CD8-positive, alpha-beta memory T cell (primary cell): ENCODE measurements at regions not wholly inside any gene's neighbourhood (a gene's known extent, or its start where the extent isn't known, plus 50 kb on each side); places are given as distances from the start of the nearest gene placed in this dataset.

Source experiments
- CTCF ChIA-PET: fragments of 350-600 bp; sonication (Branson Sonifier 250); formaldehyde crosslinking; loops from one replicate; lab custom pipeline; 2021; ENCODE audit warnings: antibody characterized with exemption; lab: Charles Lee
- POLR2A ChIA-PET: fragments of 350-600 bp; sonication (Branson Sonifier 250); formaldehyde crosslinking; loops from one replicate; lab custom pipeline; 2021; ENCODE audit warnings: antibody characterized with exemption; lab: Charles Lee
- DNase-seq, 5 donors: peaks; one replicate each; pipeline versions ENCODE4 v3.0.0 to v3.0.0-alpha.2; 2020 to 2022; ENCODE audit warnings: mixed read lengths in 1 of 5
- H3K27ac ChIP-seq: one replicate; pipeline ENCODE4 v1.7.0; 2013; ENCODE audit warnings: low read depth, mild to moderate bottlenecking, low read length, moderate library complexity
- H3K27me3 ChIP-seq: 2 replicates; pipeline ENCODE4 v1.7.0; 2013; ENCODE audit warnings: low read length, mild to moderate bottlenecking; ENCODE audit not compliant: insufficient read depth, poor library complexity, severe bottlenecking
- H3K36me3 ChIP-seq: 2 replicates; pipeline ENCODE4 v1.7.0; 2013; ENCODE audit warnings: mild to moderate bottlenecking, low read length, moderate library complexity; ENCODE audit not compliant: insufficient read depth
- H3K4me1 ChIP-seq: 2 replicates; pipeline ENCODE4 v1.7.0; 2013; ENCODE audit warnings: mild to moderate bottlenecking, low read length, moderate library complexity; ENCODE audit not compliant: insufficient read depth
- H3K4me3 ChIP-seq: 2 replicates; pipeline ENCODE4 v1.7.0; 2013; ENCODE audit warnings: mild to moderate bottlenecking, low read length
- H3K9me3 ChIP-seq: 2 replicates; pipeline ENCODE4 v1.7.0; 2013; ENCODE audit warnings: mild to moderate bottlenecking, low read length
- H3K27ac Mint-ChIP-seq, 8 donors: one replicate each; pipeline ENCODE4 v1.8.0; 2020 to 2021; ENCODE audit warnings: mixed read lengths in 8 of 8, mild to moderate bottlenecking in 6 of 8, inconsistent platforms in 3 of 8, moderate library complexity in 3 of 8
- H3K27me3 Mint-ChIP-seq, 2 donors: one replicate each; pipeline ENCODE4 v1.8.0; 2020 to 2021; ENCODE audit warnings: mixed read lengths in 2 of 2, mild to moderate bottlenecking in 1 of 2, moderate library complexity in 1 of 2
- H3K36me3 Mint-ChIP-seq, 3 donors: one replicate each; pipeline ENCODE4 v1.8.0; 2020 to 2021; ENCODE audit warnings: mixed read lengths in 3 of 3, inconsistent platforms in 1 of 3, mild to moderate bottlenecking in 1 of 3
- H3K4me1 Mint-ChIP-seq, 3 donors: one replicate each; pipeline ENCODE4 v1.8.0; 2020 to 2021; ENCODE audit warnings: mixed read lengths in 3 of 3, inconsistent platforms in 1 of 3, mild to moderate bottlenecking in 1 of 3
- H3K4me3 Mint-ChIP-seq, 7 donors: one replicate each; pipeline ENCODE4 v1.8.0; 2020 to 2021; ENCODE audit warnings: mixed read lengths in 7 of 7, mild to moderate bottlenecking in 6 of 7, moderate library complexity in 4 of 7, inconsistent platforms in 2 of 7
- H3K9me3 Mint-ChIP-seq, 5 donors: one replicate each; pipeline ENCODE4 v1.8.0; 2020 to 2022; ENCODE audit warnings: mixed read lengths in 5 of 5, mild to moderate bottlenecking in 3 of 5, moderate library complexity in 2 of 5, inconsistent platforms in 1 of 5

DNA sequence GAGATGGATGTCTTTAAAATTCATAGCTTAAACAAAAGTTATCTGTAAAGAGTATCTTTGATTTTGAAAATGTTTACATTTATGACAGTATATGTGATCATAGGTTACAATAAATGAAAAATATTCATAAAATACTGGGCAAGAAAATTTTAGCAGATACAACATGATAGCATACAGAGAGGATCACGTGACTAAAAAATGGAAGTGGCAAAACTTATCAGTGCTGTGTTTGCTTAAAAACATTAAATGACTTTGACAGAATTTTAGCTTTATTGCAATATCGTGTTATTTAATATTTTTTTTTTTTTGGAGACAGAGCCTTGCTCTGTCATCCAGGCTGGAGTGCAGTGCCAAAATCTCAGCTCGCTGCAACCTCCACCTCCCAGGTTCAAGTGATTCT lies 2294.1 kb downstream of the NCAM2 start:
- no peak overlapping the region for H3K4me3 Mint-ChIP-seq
- Histone ChIP-seq H3K4me3 (no peak overlapping the region), H3K9me3 (no peaks in the 10 kb centered on the region), H3K27ac (no peak overlapping the region), H3K4me1 (no peaks in the 10 kb centered on the region), H3K27me3 (no peaks in the 10 kb centered on the region), H3K36me3 (no peaks in the 10 kb centered on the region)
- no peak overlapping the region for H3K27ac Mint-ChIP-seq
- CTCF ChIA-PET: no interaction called here
- H3K9me3 Mint-ChIP-seq: peaks cover 2 to 19% (median 8%) of the 10 kb centered on the region in 5 donors
- no peak for DNase-seq
- H3K4me1 Mint-ChIP-seq: no peaks in the 10 kb centered on the region
- H3K27me3 Mint-ChIP-seq: no peaks in the 10 kb centered on the region
- POLR2A ChIA-PET: no interaction called here
- no peaks in the 10 kb centered on the region for H3K36me3 Mint-ChIP-seq

DNA sequence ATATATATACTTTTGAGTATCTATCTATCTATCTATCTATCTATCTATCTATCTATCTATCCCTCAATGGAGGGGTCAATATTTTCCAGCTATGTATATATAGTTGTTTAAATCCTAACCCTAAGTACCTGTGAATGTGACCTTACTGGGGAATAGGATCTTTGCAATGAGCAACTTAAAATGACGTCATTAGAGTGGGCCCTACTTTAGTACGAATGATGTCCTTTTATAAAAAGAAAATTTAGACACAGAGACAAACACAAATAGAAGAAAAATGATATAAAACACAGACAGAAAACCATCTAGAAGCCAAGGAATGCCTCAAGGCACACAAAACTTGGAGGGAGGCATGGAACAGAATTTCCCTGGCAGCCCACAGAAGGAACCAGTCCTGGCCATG lies 2283.7 kb downstream of the NCAM2 start:
- Histone ChIP-seq H3K4me3 (no peak overlapping the region), H3K4me1 (no peaks in the 10 kb centered on the region), H3K36me3 (no peaks in the 10 kb centered on the region), H3K27ac (no peak overlapping the region), H3K9me3 (no peaks in the 10 kb centered on the region), H3K27me3 (no peaks in the 10 kb centered on the region)
- DNase-seq: no peak
- ChIA-PET CTCF (no interaction called here), POLR2A (no interaction called here)
- peaks cover 0 to 1% of the 10 kb centered on the region in 2 donors for H3K27me3 Mint-ChIP-seq
- H3K4me3 Mint-ChIP-seq: no peak overlapping the region
- no peak overlapping the region for H3K27ac Mint-ChIP-seq
- no peaks in the 10 kb centered on the region for H3K4me1 Mint-ChIP-seq
- no peaks in the 10 kb centered on the region for H3K36me3 Mint-ChIP-seq
- H3K9me3 Mint-ChIP-seq: peaks cover 2 to 23% (median 4%) of the 10 kb centered on the region in 5 donors

DNA sequence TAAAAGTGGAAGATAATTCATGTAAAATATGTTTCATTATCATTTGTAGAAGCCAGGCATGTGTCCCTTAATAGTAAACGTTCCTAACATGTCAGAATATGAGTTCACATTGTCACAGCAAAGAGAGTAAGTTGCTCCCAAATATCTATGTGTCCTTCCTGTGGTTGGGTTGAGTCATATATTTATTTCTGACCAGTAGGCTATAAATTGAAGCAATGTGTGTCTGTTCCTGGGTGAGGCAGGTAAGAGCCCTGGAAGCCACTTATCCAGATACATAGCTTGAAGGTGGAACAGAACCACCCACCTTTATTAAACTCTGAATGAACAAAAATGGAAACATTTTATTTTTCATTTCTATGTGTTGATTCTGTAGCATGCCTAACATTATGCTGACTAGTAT lies 2251.6 kb downstream of the NCAM2 start:
- H3K36me3 Mint-ChIP-seq: no peaks in the 10 kb centered on the region
- Histone ChIP-seq H3K4me3 (no peak overlapping the region), H3K4me1 (no peaks in the 10 kb centered on the region), H3K27ac (no peak overlapping the region), H3K36me3 (no peaks in the 10 kb centered on the region), H3K27me3 (no peaks in the 10 kb centered on the region), H3K9me3 (no peaks in the 10 kb centered on the region)
- POLR2A ChIA-PET: no interaction called here
- H3K9me3 Mint-ChIP-seq: peaks cover 0 to 26% (median 3%) of the 10 kb centered on the region in 5 donors
- no peak for DNase-seq
- no peak overlapping the region for H3K4me3 Mint-ChIP-seq
- no peak overlapping the region for H3K27ac Mint-ChIP-seq
- CTCF ChIA-PET: no interaction called here
- no peaks in the 10 kb centered on the region for H3K4me1 Mint-ChIP-seq
- no peaks in the 10 kb centered on the region for H3K27me3 Mint-ChIP-seq

DNA sequence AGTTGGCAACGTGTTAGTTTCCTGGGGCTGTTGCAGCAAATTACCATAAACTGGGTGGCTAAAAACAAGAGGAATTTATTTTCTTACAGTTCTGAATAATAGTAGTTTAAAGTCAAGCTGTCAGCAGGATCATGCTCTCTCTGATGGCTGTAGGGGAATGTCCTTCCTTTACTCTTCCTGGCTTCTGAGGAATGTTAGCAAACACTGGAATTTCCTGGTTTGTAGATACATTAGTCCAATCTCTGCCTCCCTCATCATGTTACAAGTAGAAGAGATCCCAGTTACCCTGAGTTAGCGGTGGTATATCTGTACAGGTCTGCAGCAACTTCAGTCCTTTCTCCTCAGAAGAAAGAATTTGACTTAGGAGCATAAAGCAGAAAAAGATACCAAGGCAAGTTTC lies 2249.1 kb downstream of the NCAM2 start:
- POLR2A ChIA-PET: no interaction called here
- CTCF ChIA-PET: no interaction called here
- Mint-ChIP-seq H3K27ac (no peak overlapping the region), H3K4me1 (no peaks in the 10 kb centered on the region), H3K36me3 (no peaks in the 10 kb centered on the region), H3K4me3 (no peak overlapping the region), H3K9me3 (peaks cover 0 to 26% (median 3%) of the 10 kb centered on the region in 5 donors), H3K27me3 (no peaks in the 10 kb centered on the region)
- Histone ChIP-seq H3K27ac (no peak overlapping the region), H3K36me3 (no peaks in the 10 kb centered on the region), H3K4me1 (no peaks in the 10 kb centered on the region), H3K27me3 (no peaks in the 10 kb centered on the region), H3K9me3 (no peaks in the 10 kb centered on the region), H3K4me3 (no peak overlapping the region)
- DNase-seq: no peak

DNA sequence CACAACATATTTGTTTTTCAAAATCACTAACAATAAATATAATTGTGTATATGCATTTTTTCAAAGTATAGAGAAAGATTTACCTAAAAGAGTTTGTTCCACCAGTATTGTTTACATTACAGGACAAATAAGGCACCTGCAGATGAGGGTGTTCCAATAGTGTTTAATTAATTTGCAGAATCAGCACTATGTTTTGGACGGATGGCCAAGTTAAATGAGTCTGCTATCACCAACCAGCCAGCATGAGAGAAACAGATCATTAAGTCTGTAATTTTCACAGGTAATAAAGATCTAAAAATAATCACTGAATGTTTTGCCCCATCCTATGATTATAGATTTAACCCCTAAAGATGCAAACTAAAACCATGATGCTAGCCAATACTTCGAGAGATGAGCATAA lies 2247.0 kb downstream of the NCAM2 start:
- Histone ChIP-seq H3K27ac (no peak overlapping the region), H3K4me1 (no peaks in the 10 kb centered on the region), H3K4me3 (no peak overlapping the region), H3K27me3 (no peaks in the 10 kb centered on the region), H3K9me3 (no peaks in the 10 kb centered on the region), H3K36me3 (no peaks in the 10 kb centered on the region)
- no peak for DNase-seq
- POLR2A ChIA-PET: no interaction called here
- H3K9me3 Mint-ChIP-seq: peaks cover 0 to 26% (median 3%) of the 10 kb centered on the region in 5 donors
- no peak overlapping the region for H3K27ac Mint-ChIP-seq
- H3K36me3 Mint-ChIP-seq: no peaks in the 10 kb centered on the region
- no peaks in the 10 kb centered on the region for H3K27me3 Mint-ChIP-seq
- H3K4me1 Mint-ChIP-seq: no peaks in the 10 kb centered on the region
- CTCF ChIA-PET: no interaction called here
- H3K4me3 Mint-ChIP-seq: no peak overlapping the region

DNA sequence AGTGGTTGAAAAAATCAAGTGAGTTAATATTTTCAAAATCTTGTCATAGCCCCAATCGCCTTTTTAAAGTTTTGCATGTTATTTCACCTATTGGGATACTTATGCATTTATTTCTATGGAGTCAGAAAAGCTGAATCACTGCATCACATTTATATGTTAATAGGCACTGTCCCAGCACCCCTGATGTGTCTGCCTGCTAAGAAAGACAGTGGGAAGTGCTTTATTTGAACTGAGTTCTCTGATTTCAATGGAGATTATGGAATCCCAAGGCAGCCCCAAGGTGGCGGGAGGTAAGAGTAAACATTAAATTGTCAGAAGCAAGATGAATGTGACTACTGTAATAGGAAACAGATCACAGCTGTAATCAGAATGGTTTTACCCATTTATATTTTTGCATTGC lies 2225.7 kb downstream of the NCAM2 start:
- Mint-ChIP-seq H3K4me3 (no peak overlapping the region), H3K4me1 (no peaks in the 10 kb centered on the region)

DNA sequence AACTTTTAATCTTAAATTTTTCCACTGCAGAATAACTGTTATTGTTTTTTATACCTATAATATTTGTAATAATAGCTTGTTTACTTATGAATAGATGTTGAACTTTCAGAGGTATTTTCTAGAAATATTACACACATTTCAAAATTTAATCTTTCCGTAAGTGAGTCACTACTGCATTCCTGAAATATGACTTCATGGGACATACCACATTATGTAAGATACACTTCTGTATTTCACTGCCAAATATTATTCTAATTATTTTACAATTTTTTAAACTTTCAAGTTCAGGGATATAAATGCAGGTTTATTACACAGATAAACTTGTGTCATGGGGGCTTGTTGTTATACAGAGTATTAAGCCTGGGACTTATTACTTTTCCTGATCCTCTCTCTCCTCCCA lies 2220.5 kb downstream of the NCAM2 start:
- H3K9me3 Mint-ChIP-seq: peaks cover 0 to 7% (median 4%) of the 10 kb centered on the region in 5 donors
- POLR2A ChIA-PET: no interaction called here
- CTCF ChIA-PET: no interaction called here
- H3K4me3 Mint-ChIP-seq: no peak overlapping the region
- no peaks in the 10 kb centered on the region for H3K27me3 ChIP-seq
- H3K4me1 ChIP-seq: no peaks in the 10 kb centered on the region
- no peak for DNase-seq
- no peak overlapping the region for H3K4me3 ChIP-seq
- H3K36me3 Mint-ChIP-seq: peaks cover 0 to 3% (median 0%) of the 10 kb centered on the region in 3 donors
- no peaks in the 10 kb centered on the region for H3K9me3 ChIP-seq
- no peaks in the 10 kb centered on the region for H3K27me3 Mint-ChIP-seq
- H3K27ac Mint-ChIP-seq: no peak overlapping the region
- H3K36me3 ChIP-seq: no peaks in the 10 kb centered on the region
- H3K4me1 Mint-ChIP-seq: no peaks in the 10 kb centered on the region
- H3K27ac ChIP-seq: no peak overlapping the region

More for the DNA sequence above, 2225.7 kb downstream of the NCAM2 start:
- Histone ChIP-seq H3K4me3 (no peak overlapping the region), H3K4me1 (no peaks in the 10 kb centered on the region), H3K27me3 (no peaks in the 10 kb centered on the region), H3K9me3 (no peaks in the 10 kb centered on the region), H3K27ac (no peak overlapping the region), H3K36me3 (no peaks in the 10 kb centered on the region)
- Mint-ChIP-seq H3K27ac (no peak overlapping the region), H3K36me3 (peaks cover 0 to 3% (median 0%) of the 10 kb centered on the region in 3 donors), H3K9me3 (peaks cover 0 to 22% (median 5%) of the 10 kb centered on the region in 5 donors), H3K27me3 (no peaks in the 10 kb centered on the region)
- POLR2A ChIA-PET: no interaction called here
- CTCF ChIA-PET: no interaction called here
- no peak for DNase-seq

DNA sequence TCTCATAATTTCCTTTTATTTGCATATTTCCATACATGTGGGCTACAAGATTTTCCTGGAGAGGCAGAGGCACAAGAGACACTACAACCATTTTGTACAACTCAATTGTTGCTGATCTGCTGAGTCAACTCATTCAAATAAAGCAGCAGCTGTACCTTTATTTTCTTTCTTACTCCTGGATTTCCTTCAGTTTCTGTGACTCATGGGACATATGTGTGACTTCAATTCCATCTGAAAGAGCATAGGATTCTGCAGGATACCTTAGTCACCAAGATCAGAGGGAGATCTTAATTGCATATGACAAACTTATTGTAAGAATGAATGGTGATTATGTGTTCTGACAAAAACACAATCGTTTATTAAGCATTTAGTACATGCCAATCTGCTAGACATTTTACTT lies 2219.4 kb downstream of the NCAM2 start:
- no peak overlapping the region for H3K4me3 Mint-ChIP-seq

DNA sequence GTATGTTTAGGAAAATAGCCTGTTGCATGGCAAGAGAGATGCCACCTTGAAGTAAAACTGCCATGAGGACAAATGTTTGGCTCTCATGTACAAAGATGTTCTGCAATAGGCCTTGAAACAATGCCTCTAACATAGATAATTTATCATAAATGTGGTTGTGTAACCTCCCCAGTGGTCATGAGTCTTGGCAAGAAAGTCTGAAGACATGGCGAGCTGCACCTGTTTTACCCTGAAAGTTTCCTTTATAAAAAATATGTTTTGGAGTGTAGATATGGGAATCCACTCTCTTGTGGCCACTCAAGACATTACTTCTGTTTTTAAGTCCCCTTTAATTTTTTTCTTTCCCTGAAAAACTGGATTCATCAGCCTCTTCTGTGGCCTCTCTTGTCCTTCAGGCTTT lies 2217.1 kb downstream of the NCAM2 start:
- Histone ChIP-seq H3K4me3 (no peak overlapping the region), H3K36me3 (no peaks in the 10 kb centered on the region), H3K27ac (no peak overlapping the region), H3K27me3 (no peaks in the 10 kb centered on the region), H3K9me3 (no peaks in the 10 kb centered on the region), H3K4me1 (no peaks in the 10 kb centered on the region)
- H3K4me3 Mint-ChIP-seq: no peak overlapping the region
- DNase-seq: no peak
- H3K4me1 Mint-ChIP-seq: no peaks in the 10 kb centered on the region
- H3K27me3 Mint-ChIP-seq: no peaks in the 10 kb centered on the region
- no peak overlapping the region for H3K27ac Mint-ChIP-seq
- ChIA-PET CTCF (no interaction called here), POLR2A (no interaction called here)
- peaks cover 0 to 13% (median 5%) of the 10 kb centered on the region in 5 donors for H3K9me3 Mint-ChIP-seq
- H3K36me3 Mint-ChIP-seq: no peaks in the 10 kb centered on the region

More for the DNA sequence above, 2219.4 kb downstream of the NCAM2 start:
- no peaks in the 10 kb centered on the region for H3K27me3 ChIP-seq
- Mint-ChIP-seq H3K4me1 (no peaks in the 10 kb centered on the region), H3K27ac (no peak overlapping the region), H3K27me3 (no peaks in the 10 kb centered on the region), H3K9me3 (peaks cover 0 to 9% (median 7%) of the 10 kb centered on the region in 5 donors), H3K36me3 (peaks cover 0 to 3% (median 0%) of the 10 kb centered on the region in 3 donors)
- DNase-seq: no peak
- ChIA-PET POLR2A (no interaction called here), CTCF (no interaction called here)
- no peaks in the 10 kb centered on the region for H3K9me3 ChIP-seq
- H3K36me3 ChIP-seq: no peaks in the 10 kb centered on the region
- H3K4me1 ChIP-seq: no peaks in the 10 kb centered on the region
- no peak overlapping the region for H3K27ac ChIP-seq
- no peak overlapping the region for H3K4me3 ChIP-seq
